ENCODE measurements at regions not wholly inside any gene's neighbourhood (a gene's known extent, or its start where the extent isn't known, plus 50 kb on each side); places are given as distances from the start of the nearest gene placed in this dataset.

DNA sequence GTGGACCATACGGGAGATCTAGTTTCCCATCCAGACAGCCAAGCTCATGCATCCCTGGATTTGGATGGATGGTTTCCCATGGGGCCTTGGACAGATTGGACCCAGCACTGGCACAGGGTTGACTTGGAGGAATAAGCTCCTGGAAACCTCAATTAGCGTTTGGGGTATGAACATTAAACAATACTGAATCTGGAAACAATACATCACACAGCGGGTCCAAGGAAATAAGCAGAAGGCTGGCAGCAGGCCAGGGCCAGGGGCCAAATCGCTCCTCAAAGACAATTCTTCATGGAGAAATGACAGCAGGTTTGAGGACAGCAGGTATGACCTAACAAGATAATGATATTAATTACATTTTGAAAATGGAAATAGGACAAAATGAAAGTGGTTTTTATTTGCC is 540.6 kb downstream of the RIT2 start:
- Histone ChIP-seq H3K27ac (no peak overlapping the region), H3K4me2 (no peak overlapping the region), H4K20me1 (ENCODE audit: low read depth) (no peaks in the 10 kb centered on the region), H3K36me3 (no peaks in the 10 kb centered on the region), H3K4me3 (no peak overlapping the region), H2AFZ (replicated peaks) (no peak overlapping the region), H3K9ac (no peak overlapping the region), H3K4me1 (no peaks in the 10 kb centered on the region), H3F3A (ENCODE audit: low read depth) (no peaks in the 10 kb centered on the region), H3K9me3 (ENCODE audit: low read depth) (no peaks in the 10 kb centered on the region), H3K27me3 (no peaks in the 10 kb centered on the region), H3K79me2 (ENCODE audit: low read depth) (no peaks in the 10 kb centered on the region)
- no peaks in the 10 kb centered on the region for H3K4me1 Mint-ChIP-seq
- TF ChIP-seq EZH2phosphoT487 (IDR thresholded peaks at IDR 0.05) (no peak), EZH2 (IDR thresholded peaks at IDR 0.05) (no peak)
- TF ChIP-seq, protein P1, sequence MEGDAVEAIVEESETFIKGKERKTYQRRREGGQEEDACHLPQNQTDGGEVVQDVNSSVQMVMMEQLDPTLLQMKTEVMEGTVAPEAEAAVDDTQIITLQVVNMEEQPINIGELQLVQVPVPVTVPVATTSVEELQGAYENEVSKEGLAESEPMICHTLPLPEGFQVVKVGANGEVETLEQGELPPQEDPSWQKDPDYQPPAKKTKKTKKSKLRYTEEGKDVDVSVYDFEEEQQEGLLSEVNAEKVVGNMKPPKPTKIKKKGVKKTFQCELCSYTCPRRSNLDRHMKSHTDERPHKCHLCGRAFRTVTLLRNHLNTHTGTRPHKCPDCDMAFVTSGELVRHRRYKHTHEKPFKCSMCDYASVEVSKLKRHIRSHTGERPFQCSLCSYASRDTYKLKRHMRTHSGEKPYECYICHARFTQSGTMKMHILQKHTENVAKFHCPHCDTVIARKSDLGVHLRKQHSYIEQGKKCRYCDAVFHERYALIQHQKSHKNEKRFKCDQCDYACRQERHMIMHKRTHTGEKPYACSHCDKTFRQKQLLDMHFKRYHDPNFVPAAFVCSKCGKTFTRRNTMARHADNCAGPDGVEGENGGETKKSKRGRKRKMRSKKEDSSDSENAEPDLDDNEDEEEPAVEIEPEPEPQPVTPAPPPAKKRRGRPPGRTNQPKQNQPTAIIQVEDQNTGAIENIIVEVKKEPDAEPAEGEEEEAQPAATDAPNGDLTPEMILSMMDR (IDR thresholded peaks at IDR 0.05): no peak
- no peak for DNase-seq (ENCODE audit: low spot score)
- H3K27ac Mint-ChIP-seq: no peak overlapping the region
- H3K9me3 Mint-ChIP-seq: no peaks in the 10 kb centered on the region
- no peaks in the 10 kb centered on the region for H3K36me3 Mint-ChIP-seq
- H3K4me3 Mint-ChIP-seq: no peak overlapping the region
- no peaks in the 10 kb centered on the region for H3K27me3 Mint-ChIP-seq (ENCODE audit: insufficient read depth, low read depth)

DNA sequence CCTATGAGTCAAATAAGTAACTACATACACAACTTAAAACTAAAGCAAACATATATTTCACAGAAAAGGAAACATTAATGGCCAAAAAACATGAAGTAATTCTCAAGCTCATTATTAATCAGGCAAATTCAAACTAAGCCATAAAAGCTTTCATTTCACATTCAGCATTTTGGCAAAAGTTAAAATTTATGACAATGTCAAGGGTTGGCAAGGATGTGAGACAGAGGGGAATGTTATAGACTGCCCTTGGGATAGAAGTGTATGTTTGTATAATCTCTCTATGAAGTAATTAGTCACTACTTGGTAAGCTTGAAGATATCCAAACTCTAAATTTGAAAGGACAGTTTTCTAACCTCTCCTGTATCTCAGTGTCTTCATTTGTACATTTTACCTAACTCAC is 539.4 kb downstream of the RIT2 start:
- TF ChIP-seq EZH2phosphoT487 (IDR thresholded peaks at IDR 0.05) (no peak), EZH2 (IDR thresholded peaks at IDR 0.05) (no peak)
- TF ChIP-seq, protein P1 (IDR thresholded peaks at IDR 0.05): no peak
- Histone ChIP-seq H3K27ac (no peak overlapping the region), H3K4me1 (no peaks in the 10 kb centered on the region), H3K9ac (no peak overlapping the region), H3F3A (ENCODE audit: low read depth) (no peaks in the 10 kb centered on the region), H2AFZ (replicated peaks) (no peak overlapping the region), H3K79me2 (ENCODE audit: low read depth) (no peaks in the 10 kb centered on the region), H3K4me3 (no peak overlapping the region), H3K36me3 (no peaks in the 10 kb centered on the region), H4K20me1 (ENCODE audit: low read depth) (no peaks in the 10 kb centered on the region), H3K27me3 (no peaks in the 10 kb centered on the region), H3K9me3 (ENCODE audit: low read depth) (no peaks in the 10 kb centered on the region), H3K4me2 (no peak overlapping the region)
- Mint-ChIP-seq H3K36me3 (no peaks in the 10 kb centered on the region), H3K9me3 (no peaks in the 10 kb centered on the region), H3K4me3 (no peak overlapping the region), H3K27ac (no peak overlapping the region), H3K27me3 (ENCODE audit: insufficient read depth, low read depth) (no peaks in the 10 kb centered on the region), H3K4me1 (no peaks in the 10 kb centered on the region)
- DNase-seq (ENCODE audit: low spot score): no peak

DNA sequence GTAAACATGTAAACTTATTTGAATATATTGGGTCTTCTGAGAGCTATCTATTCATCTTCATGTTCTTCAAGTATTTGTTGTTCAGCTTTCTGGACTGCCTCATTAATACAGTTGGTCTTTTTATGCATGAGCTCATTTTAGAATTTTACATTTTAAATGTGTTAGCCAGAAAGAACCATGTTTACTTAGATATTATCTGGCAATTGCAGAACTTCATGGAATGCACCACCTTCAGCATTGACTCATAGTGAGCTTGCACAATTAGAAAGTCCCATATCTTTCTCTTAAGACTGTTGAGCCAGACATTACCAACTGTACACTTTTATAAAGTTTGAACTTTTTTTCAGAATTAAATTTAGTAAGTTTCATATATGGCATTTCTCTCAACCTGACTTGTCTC is 536.7 kb downstream of the RIT2 start:
- no peak for DNase-seq (ENCODE audit: low spot score)
- no peaks in the 10 kb centered on the region for H3F3A ChIP-seq (ENCODE audit: low read depth)
- H3K4me1 Mint-ChIP-seq: no peaks in the 10 kb centered on the region
- no peak overlapping the region for H3K27ac ChIP-seq
- no peak overlapping the region for H3K27ac Mint-ChIP-seq
- H3K79me2 ChIP-seq (ENCODE audit: low read depth): no peaks in the 10 kb centered on the region
- TF ChIP-seq, protein P1 (IDR thresholded peaks at IDR 0.05): no peak
- TF ChIP-seq EZH2 (IDR thresholded peaks at IDR 0.05) (no peak), EZH2phosphoT487 (IDR thresholded peaks at IDR 0.05) (no peak)
- H3K9me3 Mint-ChIP-seq: no peaks in the 10 kb centered on the region
- no peak overlapping the region for H3K9ac ChIP-seq
- H3K36me3 ChIP-seq: no peaks in the 10 kb centered on the region
- H3K4me3 ChIP-seq: no peak overlapping the region
- H3K9me3 ChIP-seq (ENCODE audit: low read depth): no peaks in the 10 kb centered on the region
- H3K4me1 ChIP-seq: peaks cover 7% of the 10 kb centered on the region
- H3K4me3 Mint-ChIP-seq: no peak overlapping the region
- H3K27me3 ChIP-seq: no peaks in the 10 kb centered on the region
- no peak overlapping the region for H3K4me2 ChIP-seq
- no peak overlapping the region for H2AFZ ChIP-seq (replicated peaks)
- H3K27me3 Mint-ChIP-seq (ENCODE audit: insufficient read depth, low read depth): no peaks in the 10 kb centered on the region
- no peaks in the 10 kb centered on the region for H3K36me3 Mint-ChIP-seq
- no peaks in the 10 kb centered on the region for H4K20me1 ChIP-seq (ENCODE audit: low read depth)

DNA sequence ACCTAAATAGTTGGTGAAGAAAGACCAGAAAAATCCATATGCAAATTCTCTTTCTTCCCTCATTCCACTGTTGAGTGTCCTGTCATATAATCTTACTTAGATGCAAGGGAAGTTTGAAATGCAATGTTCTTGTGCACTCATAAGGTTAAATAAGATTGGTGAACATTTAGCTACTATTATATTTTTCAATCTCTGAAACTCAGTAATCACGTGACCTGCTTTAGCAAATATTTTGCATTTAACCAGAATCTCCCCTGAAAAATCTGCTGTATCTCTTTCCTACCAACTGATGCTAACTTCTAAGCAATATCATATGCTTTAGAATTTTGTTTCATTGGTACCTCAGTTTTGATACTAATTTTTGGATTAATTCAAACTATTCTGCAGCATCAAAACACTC is 533.2 kb downstream of the RIT2 start:
- no peak overlapping the region for H3K4me2 ChIP-seq
- H3K27ac Mint-ChIP-seq: no peak overlapping the region
- no peak overlapping the region for H2AFZ ChIP-seq (replicated peaks)
- H3K4me3 ChIP-seq: no peak overlapping the region
- TF ChIP-seq, protein P1 (IDR thresholded peaks at IDR 0.05): no peak
- no peak for TF ChIP-seq EZH2 (IDR thresholded peaks at IDR 0.05)
- TF ChIP-seq EZH2phosphoT487 (IDR thresholded peaks at IDR 0.05): no peak
- H3K9me3 Mint-ChIP-seq: no peaks in the 10 kb centered on the region
- no peaks in the 10 kb centered on the region for H3K79me2 ChIP-seq (ENCODE audit: low read depth)
- H3K27me3 Mint-ChIP-seq (ENCODE audit: insufficient read depth, low read depth): no peaks in the 10 kb centered on the region
- no peaks in the 10 kb centered on the region for H3K36me3 ChIP-seq
- no peak overlapping the region for H3K9ac ChIP-seq
- H3K27me3 ChIP-seq: no peaks in the 10 kb centered on the region
- H3K27ac ChIP-seq: no peak overlapping the region
- DNase-seq (ENCODE audit: low spot score): no peak
- H3K4me1 ChIP-seq: peaks cover 27% of the 10 kb centered on the region
- no peaks in the 10 kb centered on the region for H3F3A ChIP-seq (ENCODE audit: low read depth)
- no peak overlapping the region for H3K4me3 Mint-ChIP-seq
- H3K9me3 ChIP-seq (ENCODE audit: low read depth): no peaks in the 10 kb centered on the region
- H3K4me1 Mint-ChIP-seq: peaks cover 6% of the 10 kb centered on the region
- no peaks in the 10 kb centered on the region for H4K20me1 ChIP-seq (ENCODE audit: low read depth)
- no peaks in the 10 kb centered on the region for H3K36me3 Mint-ChIP-seq

Data from neural progenitor cell (in vitro differentiated cells).